ENCODE measurements at regions not wholly inside any gene's neighbourhood (a gene's known extent, or its start where the extent isn't known, plus 50 kb on each side); places are given as distances from the start of the nearest gene placed in this dataset.
"Not testable (repeated sequence)": the region's sequence is repeated elsewhere in the genome, so short reads cannot be mapped to it uniquely, and the experiment has no call there.

DNA sequence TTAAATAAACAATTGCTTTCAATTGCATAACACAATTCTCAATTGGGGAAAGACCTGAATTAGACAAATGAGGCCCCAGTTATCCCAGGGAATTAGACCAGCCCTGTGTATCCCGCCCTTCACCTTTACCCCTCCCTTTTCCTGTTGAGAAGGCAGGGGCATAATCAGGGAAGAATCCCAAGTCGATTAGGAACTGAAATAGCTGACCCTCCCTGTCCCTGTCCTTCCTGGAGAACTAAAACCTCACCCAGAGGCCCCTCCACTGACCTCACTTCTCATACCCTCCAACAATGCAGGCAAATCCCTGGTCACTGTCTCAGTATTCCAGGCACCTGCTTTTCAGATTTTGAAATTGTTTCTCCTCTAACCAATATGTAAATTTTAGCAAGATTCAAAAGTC, 165.4 kb upstream of the CDH11 start:
- DNase-seq (ENCODE audit: low read depth, low spot score), result no peak

DNA sequence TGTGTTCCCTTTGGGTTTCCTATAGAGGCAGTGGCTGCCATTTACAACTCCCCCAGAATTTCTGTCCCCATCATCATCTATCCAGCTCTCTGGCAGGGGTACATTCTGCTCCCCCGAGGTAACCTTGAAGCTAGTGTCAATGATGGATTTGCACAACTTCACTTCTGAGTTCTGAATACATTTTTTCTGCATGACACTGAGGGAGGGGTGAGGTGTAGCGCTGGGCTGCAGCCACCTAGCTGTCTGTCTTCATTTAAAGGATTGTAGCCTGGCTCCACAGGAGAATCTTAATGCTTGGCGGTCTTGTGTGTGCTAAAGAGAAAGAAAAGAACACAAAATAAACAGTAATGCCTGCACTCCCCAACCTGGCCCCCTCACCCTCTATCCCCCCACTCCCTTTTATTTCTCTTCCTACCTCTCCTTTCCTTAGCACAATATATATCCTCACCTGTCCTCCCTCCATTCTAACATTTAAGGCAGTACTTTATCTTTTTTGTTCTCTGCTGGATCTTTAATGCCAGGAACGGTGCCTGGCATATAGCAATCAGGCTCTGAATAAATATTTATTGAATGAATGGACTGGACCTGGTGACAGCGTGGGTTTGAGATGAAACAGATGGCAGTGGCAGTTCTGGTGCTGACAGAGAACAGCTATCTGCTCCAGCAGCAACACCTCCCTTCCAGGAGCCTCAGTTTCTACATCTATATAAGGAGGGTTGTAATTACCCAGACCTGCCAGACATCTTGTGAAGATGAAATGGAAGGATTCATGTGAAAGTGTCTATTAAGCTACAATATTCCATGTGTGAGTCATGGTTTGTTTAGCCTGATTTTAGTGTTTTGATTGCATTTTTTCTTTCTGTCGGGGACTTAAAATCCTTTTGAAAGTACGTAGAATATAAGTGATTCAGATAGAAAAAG, 163.5 kb upstream of the CDH11 start:
- no peak for DNase-seq (ENCODE audit: low read depth, low spot score)

DNA sequence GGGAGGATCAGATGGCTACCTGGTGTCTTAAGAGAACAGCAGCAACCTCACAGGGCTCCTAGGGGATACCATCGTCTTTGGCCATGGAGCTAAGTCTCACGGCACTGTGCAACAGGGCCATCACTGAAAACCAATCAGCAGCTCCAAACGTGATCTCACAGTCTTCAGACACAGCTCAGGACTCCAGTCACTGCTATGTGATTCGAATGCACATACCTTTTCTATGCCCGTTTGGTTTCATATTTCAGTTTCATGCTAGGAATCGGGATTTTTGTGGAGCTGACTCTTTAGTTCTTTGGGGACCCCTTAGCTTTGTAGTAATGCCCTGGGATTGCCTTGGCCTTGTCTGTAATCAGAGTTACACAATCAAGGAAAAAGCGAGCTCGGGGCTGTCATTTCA, 162.8 kb upstream of the CDH11 start:
- no peak for DNase-seq (ENCODE audit: low read depth, low spot score)

DNA sequence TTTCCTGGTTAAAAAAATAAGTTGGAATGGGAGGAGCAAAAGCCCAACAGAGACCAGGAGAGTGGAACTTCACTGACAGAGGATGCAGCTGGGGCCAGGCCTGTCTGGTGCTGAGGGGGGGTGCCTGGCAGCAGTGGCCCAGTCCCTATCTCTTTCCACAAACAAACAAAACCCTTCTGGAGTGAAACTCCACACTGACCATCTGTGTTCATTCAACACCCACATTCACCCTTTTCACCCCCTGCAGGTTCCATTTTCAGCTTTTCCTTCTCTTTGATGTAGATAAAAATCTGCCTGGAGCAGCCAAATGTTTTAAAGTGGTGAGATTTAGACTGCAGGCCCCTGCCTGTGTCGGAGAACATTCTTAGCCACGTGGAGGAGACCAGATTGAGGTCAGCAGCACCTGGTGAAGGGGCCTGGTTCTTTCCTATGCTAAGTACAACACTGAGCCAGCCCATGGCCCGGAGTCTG, 161.4 kb upstream of the CDH11 start:
- DNase-seq (ENCODE audit: low read depth, low spot score), result peak; percentile 62

DNA sequence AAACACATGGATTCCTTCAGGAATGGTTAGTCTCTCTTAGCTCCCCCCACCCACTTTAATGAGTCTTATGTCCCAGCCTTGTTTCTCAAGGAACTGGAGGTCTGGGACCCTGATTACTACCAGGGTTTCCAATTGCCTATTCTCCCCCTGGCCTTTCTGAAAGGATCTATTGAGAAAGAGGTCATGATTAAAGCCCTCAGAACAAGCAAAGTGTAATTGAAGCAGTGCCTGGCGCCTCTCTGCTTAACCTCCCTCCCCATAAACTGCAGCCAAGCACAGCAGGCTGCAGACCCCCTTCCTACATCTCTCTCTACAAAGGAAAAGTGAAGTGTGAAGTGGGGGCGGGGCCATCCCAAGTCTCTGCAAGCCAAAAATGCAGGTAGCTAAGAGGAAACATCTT, 159.7 kb upstream of the CDH11 start:
- no peak for DNase-seq (ENCODE audit: low read depth, low spot score)

DNA sequence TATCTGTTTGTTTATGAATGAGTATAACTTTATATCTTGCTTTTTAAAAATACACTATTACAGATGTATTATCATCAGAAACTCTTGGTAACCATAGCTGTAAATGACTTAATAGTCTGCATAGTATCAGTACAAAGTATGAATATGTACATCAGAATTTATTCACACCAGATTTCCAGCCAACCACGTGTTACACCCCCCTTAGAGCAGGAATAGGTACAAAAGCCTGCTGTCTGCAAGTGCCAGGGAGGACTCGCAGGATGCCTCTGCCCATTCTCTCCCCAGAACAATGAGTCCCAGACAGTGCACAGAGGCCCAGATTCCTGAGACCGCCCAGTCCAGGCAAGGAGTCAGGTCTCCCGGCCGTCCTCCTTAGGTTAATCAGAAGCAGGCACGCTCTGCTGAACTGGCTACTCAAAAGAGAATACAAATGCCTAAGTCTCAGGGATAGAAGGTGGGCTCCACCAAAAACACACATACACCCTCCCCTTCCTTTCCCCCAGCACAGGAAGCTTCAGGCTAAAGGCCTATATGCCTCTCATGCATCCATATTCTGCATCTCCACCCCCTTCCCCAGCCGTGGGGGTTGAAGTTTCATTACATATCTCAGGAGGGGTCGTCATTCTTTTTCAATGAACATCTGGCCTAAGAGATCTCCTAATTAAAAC, 159.1 kb upstream of the CDH11 start:
- no peak for DNase-seq (ENCODE audit: low read depth, low spot score)

DNA sequence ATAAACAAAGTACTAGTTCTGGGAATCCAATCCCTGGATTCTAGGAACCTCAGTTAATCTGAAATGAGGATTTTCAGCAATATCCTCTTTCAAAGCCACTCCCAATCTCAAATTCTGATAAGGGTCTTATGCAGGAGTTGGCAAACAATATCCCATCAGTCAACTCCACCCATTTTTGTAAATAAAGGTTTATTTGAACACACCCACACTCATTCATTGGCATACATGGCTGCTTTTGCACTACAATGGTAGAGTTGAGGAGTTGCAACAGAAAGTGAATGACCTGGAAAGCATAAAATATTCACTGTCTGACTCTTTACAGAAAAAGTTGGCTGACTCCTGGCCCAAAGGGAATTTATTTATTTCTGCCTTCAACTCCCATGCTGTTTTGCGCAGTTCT, 157.7 kb upstream of the CDH11 start:
- DNase-seq (ENCODE audit: low read depth, low spot score), result no peak

DNA sequence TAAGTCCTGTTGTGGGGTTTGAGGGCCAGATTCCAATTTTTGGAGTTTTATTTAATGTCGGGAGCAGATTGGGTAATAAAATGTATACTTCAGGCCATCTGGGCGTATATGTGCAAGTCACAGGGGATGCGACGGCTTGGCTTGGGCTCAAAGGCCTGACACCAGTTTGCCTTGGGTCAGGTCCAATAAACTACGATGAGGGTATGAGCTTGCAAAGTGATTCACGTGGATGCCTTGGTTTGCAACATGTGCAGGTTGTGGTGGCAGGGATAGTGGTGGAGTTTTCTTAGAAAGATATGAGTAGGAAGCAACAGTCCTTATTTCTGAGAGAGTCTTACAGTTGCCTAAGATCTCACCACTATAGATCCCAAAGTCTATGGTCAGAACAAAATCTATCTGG, 157.0 kb upstream of the CDH11 start:
- DNase-seq (ENCODE audit: low read depth, low spot score), result no peak

DNA sequence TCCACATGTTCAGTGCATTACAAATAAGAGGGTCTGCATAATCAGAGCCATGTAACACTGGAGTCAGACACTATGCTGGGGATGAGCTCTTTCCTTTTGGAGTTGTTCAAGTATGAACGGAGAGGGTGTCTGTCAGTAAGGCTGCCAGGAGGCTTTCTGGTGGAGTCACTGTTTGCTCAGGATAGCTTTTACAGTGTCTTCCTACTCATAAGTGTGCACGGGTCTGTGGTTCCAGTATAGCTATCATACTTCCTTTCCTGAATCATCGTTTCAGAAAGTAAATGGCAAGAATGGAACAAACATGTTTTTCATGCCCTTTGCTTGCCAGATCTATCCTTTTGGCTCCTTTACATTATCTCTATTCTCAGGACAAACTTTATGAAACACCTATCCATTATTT, 152.7 kb upstream of the CDH11 start:
- DNase-seq (ENCODE audit: low read depth, low spot score), result no peak

DNA sequence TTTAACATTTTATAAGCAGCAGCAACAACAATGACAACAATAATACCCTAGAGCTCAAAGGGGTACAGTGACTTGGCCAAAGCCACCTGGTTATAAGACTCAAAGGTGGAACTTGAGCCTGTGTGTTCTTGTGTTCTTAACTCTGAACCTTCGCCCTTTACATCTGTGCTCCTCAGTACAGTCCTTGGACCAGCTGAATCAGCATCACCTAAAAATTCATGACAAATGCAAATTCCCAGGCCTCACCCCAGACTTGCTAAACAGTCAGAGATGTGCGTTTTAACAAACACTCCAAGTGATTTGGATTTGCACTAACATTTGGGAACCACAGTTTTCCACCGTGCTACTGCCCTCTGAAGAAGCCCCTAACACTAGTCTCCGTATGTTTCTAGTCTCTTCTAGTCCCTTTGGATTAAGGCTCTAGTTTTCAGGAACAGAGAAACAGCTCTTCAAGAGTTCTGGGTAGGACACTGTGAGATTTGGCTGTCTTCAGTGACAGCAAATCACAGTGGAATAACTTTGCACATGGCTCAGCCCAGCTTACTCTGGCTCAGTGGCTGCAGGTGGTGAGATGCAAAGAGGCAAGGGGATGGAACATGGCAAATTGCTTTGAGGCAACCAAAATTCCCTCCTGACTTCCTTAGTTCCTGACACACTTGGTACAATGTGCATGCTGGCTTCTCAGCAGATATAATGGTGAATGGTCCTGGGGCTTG, 151.0 kb upstream of the CDH11 start:
- no peak for DNase-seq (ENCODE audit: low read depth, low spot score)

DNA sequence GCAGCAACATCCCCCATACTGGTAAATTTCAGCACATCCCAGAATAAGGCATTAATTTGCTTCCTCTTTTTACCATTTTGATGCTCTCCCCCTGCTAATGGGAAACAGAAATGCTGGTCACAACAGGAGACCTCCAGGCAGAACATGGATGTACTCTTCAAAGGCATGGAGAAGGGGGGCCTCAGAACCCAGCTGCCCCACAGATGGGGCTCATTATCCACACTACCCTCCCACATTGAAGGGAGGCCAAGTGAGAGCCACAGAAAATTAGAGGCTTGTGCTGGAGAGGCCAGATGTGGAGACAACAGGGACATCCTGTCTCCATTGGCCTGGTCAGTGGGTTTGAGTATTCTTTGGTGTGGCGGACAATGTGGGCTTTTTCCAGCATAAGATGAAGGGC, 150.1 kb upstream of the CDH11 start:
- no peak for DNase-seq (ENCODE audit: low read depth, low spot score)

DNA sequence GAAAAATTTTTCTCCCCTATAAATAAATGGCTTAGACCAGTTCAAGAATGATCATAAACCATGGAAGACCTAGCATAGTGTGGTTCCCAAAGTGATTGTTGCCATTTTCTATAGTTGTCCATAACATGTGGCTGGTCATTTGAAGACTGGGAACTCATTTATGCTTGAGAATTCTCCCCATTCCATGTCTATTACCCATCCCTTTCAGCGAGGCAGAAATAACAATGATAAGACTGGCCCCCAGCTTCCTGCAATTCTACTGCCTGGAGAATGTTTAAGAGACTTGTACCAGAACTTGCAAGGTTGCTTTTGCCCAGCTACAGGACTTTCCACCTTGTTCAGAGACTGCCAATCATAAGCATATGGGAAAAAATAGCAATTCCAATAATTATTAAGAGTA, 146.5 kb upstream of the CDH11 start:
- no peak for DNase-seq (ENCODE audit: low read depth, low spot score)

DNA sequence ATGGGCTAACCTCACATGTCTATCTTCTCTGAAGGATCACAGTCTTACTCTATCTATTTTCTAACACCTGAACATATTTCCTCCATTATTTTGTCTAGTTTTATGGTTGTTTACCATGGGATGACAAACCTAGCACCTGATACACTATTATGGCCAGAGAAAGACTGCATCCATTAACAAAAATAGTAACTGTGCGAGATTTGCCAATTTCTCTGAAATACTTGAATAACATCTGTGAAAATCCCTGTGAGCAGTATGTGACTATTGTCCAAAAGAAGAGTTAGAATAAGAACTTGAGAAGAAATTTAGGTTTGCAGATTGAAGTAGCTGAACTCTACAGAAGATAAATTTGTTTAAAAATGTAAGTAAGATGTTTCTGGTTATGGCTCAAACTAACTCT, 142.0 kb upstream of the CDH11 start:
- DNase-seq (ENCODE audit: low read depth, low spot score), result no peak

DNA sequence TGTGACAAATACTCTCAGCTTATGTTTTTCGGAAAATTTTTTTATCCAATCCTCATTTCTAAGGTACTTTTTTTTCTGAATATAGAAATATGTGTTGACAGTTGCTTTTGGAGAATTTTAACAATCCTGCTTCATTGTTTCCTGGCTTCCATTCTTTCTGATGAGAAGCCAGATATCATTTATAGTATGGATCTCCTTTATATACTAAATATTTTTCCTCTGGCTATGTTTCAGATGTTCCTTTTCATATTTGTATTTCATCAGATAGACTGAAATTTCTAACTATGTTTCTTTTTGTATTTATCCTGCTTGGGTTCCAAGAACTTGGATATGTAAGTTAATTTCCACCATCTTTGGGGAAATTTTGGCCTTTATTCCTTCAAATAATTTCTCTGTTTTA, 138.9 kb upstream of the CDH11 start:
- DNase-seq (ENCODE audit: low read depth, low spot score), result no peak

DNA sequence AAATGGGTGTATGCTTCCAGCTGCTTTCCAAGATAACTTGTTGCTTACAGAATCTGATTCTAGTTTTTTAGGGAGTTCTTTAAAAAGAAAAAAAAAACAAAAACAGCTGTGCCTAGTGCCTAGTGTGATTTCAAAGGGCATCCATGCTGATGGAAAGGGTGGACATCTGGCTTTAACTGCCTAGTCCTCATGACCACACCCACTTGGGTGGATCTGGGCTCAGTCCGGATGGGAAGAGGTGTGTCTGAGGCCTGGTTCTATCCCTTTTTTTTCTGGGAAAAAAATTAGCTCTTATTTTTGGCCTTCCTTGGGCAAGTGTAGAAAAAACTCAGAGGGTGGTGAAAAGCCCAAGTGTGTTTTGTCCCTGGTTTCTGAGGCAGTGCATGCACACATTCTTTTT, 132.3 kb upstream of the CDH11 start:
- no peak for DNase-seq (ENCODE audit: low read depth, low spot score)

DNA sequence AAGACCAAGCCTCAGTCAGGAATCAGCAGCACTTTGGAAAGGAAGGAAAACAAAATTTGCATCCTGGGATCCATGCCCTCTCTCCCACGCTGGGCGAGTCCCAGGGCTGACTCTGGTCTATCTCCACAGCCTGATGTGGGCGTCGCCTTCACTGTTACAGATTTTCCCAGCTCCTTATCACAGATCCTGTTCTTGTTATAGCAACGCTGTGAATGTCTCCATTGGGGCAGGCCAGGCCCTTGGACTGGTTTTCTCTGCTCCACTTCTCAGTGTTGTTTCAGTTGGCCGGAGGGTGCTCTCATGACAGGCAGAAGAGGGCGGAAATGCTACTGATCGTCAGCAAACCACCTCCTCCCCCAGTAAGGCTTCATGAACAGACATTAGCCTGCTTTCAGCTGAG, 127.9 kb upstream of the CDH11 start:
- no peak for DNase-seq (ENCODE audit: low read depth, low spot score)

DNA sequence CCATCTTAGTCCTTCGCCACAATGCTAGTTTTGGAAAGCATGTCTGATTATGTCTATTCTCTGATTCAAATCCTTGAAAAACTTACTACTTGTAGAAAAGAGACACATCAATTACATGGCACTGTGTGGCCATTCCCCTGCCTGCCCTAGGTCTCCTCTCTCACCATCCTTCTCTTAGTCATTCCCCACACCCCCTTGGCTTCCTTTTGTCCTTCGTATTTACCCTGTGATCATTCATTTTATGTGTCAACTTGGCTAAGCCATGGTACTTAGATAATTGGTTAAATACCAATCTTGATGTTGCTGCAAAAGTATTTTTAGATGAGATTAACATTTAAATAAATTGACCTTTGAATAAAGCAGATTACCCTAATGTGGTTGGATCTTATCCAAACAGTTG, 122.9 kb upstream of the CDH11 start:
- no peak for DNase-seq (ENCODE audit: low read depth, low spot score)

DNA sequence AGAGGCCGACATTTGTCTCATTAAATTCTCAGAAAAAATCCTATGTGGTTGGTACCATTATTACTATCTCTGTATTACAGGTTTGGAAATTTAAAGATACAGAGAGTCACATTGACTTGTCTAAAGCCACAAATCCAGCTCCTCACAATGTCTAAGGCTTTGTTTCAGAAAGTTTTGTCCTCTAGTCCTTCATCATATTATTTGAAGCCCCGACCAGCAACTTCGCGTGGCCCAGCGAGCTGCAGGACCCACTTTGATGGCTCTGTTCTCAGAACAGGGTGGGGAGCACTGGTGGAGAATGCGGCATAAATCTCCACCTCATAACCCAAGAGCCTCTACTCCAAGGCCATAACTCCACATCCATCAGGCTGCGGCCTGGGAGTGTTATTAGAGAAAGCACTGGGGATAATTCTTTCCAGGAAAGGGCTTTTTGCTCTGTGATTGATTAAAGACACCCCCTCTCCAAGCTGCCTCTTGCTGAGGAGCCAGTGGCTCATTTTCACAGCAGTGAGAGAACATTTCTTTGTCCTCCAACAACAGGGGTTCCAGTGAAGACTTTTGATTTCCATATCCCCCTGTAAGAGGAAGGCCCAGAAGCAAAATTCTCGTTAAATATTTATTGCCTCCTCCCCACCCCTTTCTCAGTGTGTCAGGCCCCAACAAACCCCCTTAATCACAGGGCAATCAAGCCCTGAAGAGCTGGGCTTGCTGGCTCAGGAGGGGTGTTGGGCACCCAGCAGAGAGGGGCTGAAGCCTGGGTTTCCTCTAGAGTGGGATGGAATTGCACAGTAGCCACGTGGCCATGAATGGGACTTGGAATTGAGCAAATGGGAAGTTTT, 113.7 kb upstream of the CDH11 start:
- DNase-seq (ENCODE audit: low read depth, low spot score), result no peak

DNA sequence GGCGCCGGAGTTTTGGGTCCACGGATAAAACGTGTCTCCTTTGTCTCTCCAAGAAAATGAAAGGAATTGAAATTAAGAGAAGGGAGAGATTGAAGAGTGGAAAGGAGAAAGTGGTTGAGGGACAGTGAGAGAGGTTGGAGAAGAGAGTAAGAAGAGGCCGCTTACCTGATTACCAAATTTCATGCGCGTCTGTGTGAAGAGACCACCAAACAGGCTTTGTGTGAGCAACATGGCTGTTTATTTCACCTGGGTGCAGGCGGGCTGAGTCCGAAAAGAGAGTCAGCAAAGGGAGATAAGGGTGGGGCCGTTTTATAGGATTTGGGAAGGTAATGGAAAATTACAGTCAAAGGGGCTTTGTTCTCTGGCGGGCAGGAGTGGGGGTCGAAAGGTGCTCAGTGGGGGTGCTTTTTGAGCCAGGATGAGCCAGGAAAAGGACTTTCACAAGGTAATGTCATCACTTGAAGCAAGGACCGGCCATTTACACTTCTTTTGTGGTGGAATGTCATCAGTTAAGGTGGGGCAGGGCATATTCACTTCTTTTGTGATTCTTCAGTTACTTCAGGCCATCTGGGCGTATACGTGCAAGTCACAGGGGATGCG, 113.0 kb upstream of the CDH11 start:
- DNase-seq (ENCODE audit: low read depth, low spot score), result not testable (repeated sequence)

DNA sequence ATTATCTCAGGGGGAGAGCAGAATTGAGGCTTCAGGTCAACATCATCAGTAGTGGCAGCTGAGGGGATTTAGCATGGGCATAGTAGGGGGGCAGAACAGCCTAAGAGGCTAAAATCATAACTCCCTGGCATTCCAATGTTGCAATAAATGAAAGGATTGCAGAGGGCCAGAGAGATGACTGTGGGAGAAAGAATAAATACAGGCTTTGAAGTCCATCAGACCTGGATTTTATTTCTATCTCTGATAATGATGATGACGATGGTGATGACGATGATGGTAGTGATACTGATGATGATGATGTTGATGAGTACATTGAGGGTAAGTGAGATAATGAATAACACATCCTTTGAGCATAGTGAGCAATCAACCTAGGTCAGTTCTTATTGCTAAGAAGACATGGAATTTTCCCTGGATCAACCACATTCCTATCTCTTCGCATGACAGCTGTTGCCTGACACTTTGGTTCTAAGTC, 107.4 kb upstream of the CDH11 start:
- DNase-seq (ENCODE audit: low read depth, low spot score), result no peak

Measured in smooth muscle cell of the brain vasculature (primary cell).